ENCODE measurements at regions not wholly inside any gene's neighbourhood (a gene's known extent, or its start where the extent isn't known, plus 50 kb on each side); places are given as distances from the start of the nearest gene placed in this dataset.

- TF ChIP-seq CTCF (IDR thresholded peaks at IDR 0.05) (no peak), POLR2A (IDR thresholded peaks at IDR 0.05) (no peak)
These were observed 326.4 kb downstream of the EIPR1 start for GRCh38 chr2:3051266-3051665.
